Lower lobe of right lung (tissue), 2 donors: ENCODE measurements at regions not wholly inside any gene's neighbourhood (a gene's known extent, or its start where the extent isn't known, plus 50 kb on each side); places are given as distances from the start of the nearest gene placed in this dataset.

ENCODE experiments used
- ATAC-seq, 2 donors: fragments of 200-7000 bp; cut with Tn5 transposase; one replicate each; pipeline ENCODE4 v1.9.1; 2020 to 2022; ENCODE audit warnings: mild to moderate bottlenecking in 2 of 2, moderate library complexity in 2 of 2
- DNase-seq: peaks from one replicate; pipeline ENCODE4 v3.0.0-alpha.2; 2020
- H3K27ac ChIP-seq: fragments of 200-600 bp; one replicate; pipeline ENCODE4 v1.8.0; 2022
- H3K27me3 ChIP-seq: fragments of 200-600 bp; one replicate; pipeline ENCODE4 v1.8.0; 2022; ENCODE audit warnings: low read depth
- H3K36me3 ChIP-seq: fragments of 200-600 bp; one replicate; pipeline ENCODE4 v1.8.0; 2022; ENCODE audit warnings: mild to moderate bottlenecking
- H3K4me1 ChIP-seq: fragments of 200-600 bp; one replicate; pipeline ENCODE4 v1.8.0; 2022
- H3K4me3 ChIP-seq: fragments of 200-600 bp; one replicate; pipeline ENCODE4 v1.8.0; 2022; ENCODE audit warnings: mild to moderate bottlenecking
- H3K9me3 ChIP-seq: fragments of 200-600 bp; one replicate; pipeline ENCODE4 v1.8.0; 2022
- intact Hi-C: fragments of 100-400 bp; cut with DNase I; formaldehyde crosslinking; loops from one replicate; pipeline ENCODE4 v1.11.0; 2022
- TF ChIP-seq, protein P1 (sequence below): fragments of 200-600 bp; IDR thresholded peaks from one replicate; pipeline ENCODE4 v1.8.0; 2022; ENCODE audit warnings: antibody characterized with exemption, mild to moderate bottlenecking
- donor health status: DM: no; HTN: yes; CAD: no; lungs with severe emphysema.

DNA sequence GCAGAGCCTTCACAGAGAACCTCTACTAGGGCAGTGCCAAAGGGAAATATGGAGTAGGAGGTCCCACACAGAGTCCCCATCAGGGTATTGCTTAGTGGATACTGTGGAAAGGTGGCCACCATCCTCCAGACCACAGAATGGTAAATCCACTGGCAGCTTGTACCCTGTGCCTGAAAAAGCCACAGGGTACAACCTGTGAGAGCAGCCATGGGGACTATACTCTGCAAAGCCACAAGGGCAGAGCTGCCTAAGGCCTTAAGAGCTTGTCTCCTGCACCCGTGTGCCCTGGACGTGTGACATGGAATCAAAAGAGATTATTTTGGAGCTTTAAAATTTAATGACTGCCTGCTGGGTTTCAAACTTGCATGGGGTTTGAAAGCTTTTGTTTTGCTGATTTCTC is 118.0 kb upstream of the SEC14L1 start:
- TF ChIP-seq, protein P1, sequence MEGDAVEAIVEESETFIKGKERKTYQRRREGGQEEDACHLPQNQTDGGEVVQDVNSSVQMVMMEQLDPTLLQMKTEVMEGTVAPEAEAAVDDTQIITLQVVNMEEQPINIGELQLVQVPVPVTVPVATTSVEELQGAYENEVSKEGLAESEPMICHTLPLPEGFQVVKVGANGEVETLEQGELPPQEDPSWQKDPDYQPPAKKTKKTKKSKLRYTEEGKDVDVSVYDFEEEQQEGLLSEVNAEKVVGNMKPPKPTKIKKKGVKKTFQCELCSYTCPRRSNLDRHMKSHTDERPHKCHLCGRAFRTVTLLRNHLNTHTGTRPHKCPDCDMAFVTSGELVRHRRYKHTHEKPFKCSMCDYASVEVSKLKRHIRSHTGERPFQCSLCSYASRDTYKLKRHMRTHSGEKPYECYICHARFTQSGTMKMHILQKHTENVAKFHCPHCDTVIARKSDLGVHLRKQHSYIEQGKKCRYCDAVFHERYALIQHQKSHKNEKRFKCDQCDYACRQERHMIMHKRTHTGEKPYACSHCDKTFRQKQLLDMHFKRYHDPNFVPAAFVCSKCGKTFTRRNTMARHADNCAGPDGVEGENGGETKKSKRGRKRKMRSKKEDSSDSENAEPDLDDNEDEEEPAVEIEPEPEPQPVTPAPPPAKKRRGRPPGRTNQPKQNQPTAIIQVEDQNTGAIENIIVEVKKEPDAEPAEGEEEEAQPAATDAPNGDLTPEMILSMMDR = no peak
- intact Hi-C loops = no loop called here

GRCh38 chr17:77025781-77026180 is 115.0 kb upstream of the SEC14L1 start:
- no peak for DNase-seq
- TF ChIP-seq, protein P1 = no peak
- Histone ChIP-seq H3K4me3 (no peak overlapping the region), H3K27ac (no peak overlapping the region), H3K36me3 (no peaks in the 10 kb centered on the region), H3K4me1 (no peaks in the 10 kb centered on the region), H3K27me3 (no peaks in the 10 kb centered on the region), H3K9me3 (peaks cover 7% of the 10 kb centered on the region)
- no peak for ATAC-seq
- intact Hi-C loops = no loop called here

More for the DNA sequence above, 118.0 kb upstream of the SEC14L1 start:
- Histone ChIP-seq H3K4me1 (no peaks in the 10 kb centered on the region), H3K36me3 (no peaks in the 10 kb centered on the region), H3K27me3 (no peaks in the 10 kb centered on the region), H3K27ac (no peak overlapping the region), H3K4me3 (no peak overlapping the region), H3K9me3 (peaks cover 7% of the 10 kb centered on the region)
- DNase-seq (no peak), ATAC-seq (no peak)

GRCh38 chr17:77027271-77027889 is 113.4 kb upstream of the SEC14L1 start:
- no peak for ATAC-seq
- peaks cover 16% of the 10 kb centered on the region for H3K9me3 ChIP-seq
- H3K36me3 ChIP-seq = no peaks in the 10 kb centered on the region
- H3K27me3 ChIP-seq = no peaks in the 10 kb centered on the region
- H3K4me1 ChIP-seq = no peaks in the 10 kb centered on the region
- H3K4me3 ChIP-seq = no peak overlapping the region
- TF ChIP-seq, protein P1 = no peak
- DNase-seq = no peak
- H3K27ac ChIP-seq = no peak overlapping the region
- intact Hi-C loops = no loop called here

DNA sequence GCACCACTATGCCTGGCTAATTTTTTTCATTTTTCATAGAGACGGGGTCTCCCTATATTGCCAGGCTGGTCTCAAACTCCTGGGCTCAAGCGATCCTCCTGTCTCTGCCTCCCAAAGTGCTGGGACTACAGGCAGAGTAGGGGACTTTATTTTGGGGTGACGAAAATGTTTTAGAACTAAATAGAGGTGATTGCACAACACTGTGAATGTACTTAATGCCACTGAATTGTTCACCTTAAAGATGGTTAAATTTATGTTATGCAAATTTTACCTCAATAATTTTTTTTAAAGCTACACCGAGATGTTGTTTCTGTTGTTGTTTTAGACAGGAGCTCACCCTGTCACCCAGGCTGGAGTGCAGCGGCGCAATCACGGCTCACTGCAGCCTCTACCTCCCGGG is 111.9 kb upstream of the SEC14L1 start:
- Histone ChIP-seq H3K9me3 (peaks cover 16% of the 10 kb centered on the region), H3K4me1 (no peaks in the 10 kb centered on the region), H3K27ac (no peak overlapping the region), H3K4me3 (no peak overlapping the region), H3K36me3 (no peaks in the 10 kb centered on the region), H3K27me3 (no peaks in the 10 kb centered on the region)
- no peak for ATAC-seq
- no peak for DNase-seq
- TF ChIP-seq, protein P1 = no peak
- intact Hi-C loops = no loop called here

GRCh38 chr17:77032929-77033328 is 107.8 kb upstream of the SEC14L1 start:
- Histone ChIP-seq H3K27ac (no peak overlapping the region), H3K9me3 (peaks cover 9% of the 10 kb centered on the region), H3K4me3 (no peak overlapping the region), H3K36me3 (no peaks in the 10 kb centered on the region), H3K4me1 (no peaks in the 10 kb centered on the region), H3K27me3 (peaks cover 20% of the 10 kb centered on the region)
- ATAC-seq (no peak), DNase-seq (no peak)
- intact Hi-C loops = no loop called here
- TF ChIP-seq, protein P1 = no peak
